NCI-H1436 treated with DMSO at 0.1 percent for 48 hours (cell line): ENCODE measurements at regions not wholly inside any gene's neighbourhood (a gene's known extent, or its start where the extent isn't known, plus 50 kb on each side); places are given as distances from the start of the nearest gene placed in this dataset.

Experiments used
- DNase-seq: peaks from one replicate; lab custom pipeline; 2025; lab: John Stamatoyannopoulos, UW

DNA sequence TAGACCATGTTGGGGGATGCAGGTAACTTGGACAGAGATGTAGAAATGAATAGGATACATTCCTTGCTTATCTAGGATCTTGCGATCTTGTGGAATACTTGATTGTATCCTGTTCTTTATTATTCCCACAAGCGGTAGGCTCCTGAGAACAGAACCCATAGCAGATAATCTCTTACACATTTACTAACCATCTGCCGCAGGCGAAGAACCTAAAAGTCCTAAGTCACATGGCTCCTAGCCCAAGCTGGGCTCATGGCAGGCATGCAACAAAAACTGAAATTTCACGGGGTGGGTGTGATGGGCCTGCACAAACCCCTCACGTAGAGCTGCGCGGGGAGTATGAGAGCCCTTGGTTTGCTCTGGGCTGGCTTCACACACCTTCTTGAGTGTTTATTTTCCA, 177.4 kb upstream of the NECTIN1 start:
- no peak for DNase-seq

DNA sequence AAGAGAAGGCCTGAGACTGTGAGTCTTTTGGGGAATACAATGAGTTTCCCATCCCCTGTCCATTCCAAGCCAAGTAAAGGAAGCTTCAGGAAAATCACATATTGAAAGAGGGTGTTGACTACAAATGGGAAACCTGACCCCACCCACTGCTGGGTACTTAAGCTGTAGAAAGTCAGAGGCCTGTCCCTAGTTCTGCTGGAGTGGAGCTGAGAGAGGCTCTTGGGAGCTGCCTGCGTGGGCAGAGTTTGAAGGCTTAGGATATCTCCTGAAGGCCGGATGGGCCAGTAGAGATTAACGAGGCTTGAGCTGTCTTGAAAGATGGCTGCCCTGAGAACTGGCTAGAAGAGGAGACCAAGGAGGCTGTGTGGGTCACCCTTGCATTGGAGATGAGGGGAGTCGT, 176.2 kb upstream of the NECTIN1 start:
- DNase-seq = no peak

DNA sequence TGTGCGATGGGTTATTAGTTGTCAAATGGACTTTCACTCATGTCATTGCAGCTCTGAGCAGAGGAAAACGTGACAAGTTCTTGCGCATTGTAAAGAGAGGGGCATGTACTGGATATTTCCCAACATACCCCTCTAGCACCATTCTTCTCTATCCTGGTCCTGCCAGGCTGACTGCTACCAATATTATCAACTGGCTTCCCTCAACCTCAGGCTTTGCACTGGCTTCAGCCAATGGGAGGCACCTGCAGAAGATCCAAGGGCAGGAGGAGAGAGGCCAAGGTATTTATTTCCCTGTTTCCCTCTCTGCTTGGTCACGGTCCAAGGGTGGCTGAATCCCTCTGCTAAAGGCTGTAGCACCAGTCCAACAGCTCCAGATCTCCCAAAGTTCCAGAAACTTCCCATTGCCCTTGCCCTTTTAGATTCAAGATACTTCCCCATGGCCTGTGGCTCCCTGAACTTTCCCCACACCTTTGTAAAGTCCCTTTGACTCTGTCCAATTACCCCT, 175.6 kb upstream of the NECTIN1 start:
- no peak for DNase-seq

DNA sequence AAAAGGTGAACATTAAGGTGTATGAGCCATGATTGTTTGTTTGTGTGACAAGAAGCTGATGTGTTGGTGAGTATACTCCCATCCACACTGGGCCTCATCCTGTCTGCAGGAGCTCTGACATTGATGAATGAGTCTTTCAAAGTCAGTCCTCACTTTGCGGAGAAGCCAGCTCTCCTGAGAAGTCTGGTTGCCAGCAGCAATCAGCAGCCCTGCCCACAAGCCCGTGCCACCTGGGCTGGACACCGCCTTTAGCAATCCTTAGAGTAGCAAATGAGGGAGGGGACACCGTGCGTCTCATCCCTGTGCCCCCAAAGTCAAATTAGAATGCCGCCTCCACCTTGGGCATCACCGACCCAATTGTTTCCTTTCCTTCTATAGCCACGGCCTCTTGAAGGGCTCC, 174.8 kb upstream of the NECTIN1 start:
- DNase-seq = no peak

DNA sequence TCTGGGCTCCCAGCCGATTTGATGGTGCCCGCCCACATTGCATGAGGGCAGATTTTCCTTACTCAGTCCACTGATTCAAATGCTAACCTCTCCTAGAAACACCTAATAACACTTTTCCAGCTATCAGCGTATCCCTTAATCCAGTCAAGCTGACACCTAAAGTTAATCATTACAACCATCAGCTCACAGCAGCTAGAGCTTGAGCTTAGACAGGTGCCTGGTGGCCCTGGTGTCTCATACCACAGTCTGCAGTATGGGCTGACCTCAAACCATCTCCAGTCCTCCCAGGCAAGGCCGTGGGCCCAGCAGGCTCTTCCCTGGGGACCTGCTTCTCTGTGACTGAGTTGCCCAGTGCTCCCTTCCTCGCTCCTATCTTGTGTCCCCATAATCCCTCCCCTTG, 174.4 kb upstream of the NECTIN1 start:
- DNase-seq = no peak

DNA sequence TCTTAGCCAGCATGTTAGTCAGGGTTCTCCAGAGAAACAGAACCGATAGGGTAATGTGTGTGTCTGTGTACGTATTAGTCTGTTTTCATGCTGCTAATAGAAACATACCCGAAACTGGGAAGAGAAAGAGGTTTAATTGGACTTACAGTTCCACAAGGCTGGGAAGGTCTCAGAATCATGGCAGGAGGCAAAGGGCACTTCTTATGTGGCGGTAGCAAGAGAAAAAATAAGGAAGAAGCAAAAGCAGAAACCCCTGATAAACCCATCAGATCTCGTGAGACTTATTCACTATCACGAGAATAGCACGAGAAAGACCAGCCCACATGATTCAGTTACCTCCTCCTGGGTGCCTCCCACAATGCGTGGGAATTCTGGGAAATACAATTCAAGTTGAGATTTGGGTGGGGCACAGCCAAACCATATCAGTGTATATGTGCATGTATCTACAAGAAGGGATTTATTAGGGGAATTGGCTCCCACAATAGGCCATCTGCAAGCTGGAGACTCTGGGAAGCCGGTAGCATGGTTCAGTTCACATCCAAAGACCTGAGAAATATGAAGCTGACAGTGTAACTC, 173.7 kb upstream of the NECTIN1 start:
- DNase-seq = no peak

DNA sequence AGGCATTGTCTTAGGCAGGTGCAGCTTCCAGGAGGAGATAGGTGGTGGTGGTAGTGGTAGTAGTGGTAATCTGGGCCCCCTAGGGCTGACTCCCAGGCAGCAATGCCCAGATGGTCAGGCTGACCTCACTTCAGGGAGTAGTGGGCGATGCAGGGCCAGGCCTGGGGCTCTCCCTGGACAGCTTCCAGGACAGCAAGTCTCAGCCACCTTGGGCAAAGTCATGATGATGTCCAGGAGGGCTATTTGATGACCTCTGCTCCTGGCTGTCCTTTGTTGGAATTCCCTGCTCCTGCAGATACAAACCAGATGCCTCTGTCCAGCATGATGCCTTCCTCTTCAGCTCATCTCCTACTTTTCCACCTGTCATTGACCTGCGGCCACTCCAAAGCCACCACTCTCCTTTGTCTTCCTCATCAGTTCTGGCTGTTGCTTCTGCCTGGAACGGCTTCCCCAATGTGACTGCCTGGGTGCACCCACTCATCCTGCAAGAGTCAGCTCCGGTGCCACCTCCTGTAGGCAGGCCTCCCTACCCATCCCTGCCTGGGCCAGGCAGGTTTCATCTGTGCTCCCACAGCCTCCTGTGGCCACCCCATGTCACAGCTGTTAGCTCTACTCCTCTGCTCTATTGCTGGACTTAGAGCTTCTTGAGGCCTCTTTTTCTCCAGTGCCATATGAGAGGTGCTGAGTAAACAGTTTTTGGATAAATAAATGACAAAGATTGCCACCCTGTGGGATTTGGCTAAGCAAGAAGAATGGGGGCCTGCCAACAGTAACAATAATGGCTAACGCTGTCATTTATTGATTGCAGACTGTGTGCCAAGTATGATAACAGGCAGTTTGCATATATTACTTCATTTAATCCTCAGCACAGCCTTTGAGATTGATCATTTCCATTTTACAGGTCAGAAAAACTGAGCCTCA, 172.9 kb upstream of the NECTIN1 start:
- DNase-seq = no peak

DNA sequence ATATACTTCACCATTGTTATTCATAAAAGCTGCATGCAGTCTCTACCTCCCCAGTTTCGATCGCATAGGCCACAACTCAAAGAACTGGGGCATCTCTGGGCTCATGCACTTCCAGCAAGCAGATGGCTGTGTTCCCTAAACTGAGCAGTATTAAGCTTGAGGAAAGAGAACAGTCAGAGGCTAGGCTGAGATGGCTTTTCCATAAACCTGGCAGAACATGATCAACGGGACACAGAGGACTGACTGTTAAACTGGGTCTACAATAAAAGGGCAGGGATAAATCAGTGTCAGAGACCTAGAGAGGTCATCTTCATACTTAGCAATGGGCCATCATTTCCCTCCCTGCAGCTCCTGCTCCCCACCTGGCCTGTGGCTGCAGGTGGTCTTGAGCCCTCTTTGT, 171.0 kb upstream of the NECTIN1 start:
- DNase-seq = no peak

DNA sequence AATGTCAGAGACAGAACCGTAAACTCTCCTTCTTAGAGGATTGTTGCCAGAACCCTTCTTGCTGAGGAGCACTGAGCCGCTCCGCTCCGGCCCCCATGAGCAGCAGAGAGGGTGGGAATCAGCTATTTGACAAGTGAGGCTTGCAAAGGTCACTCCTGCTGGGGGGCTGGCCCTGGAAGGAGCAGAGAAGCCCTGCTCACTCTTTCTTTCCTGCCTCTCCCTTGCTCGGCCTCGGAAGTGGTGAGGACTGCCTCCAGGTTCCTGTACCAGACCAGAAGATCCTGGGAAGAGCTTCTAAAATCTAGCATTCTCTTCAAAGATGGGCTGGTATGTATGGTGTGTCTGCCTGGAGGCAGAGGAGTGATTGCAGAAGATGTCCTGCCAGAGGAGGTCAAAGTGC, 168.6 kb upstream of the NECTIN1 start:
- no peak for DNase-seq

DNA sequence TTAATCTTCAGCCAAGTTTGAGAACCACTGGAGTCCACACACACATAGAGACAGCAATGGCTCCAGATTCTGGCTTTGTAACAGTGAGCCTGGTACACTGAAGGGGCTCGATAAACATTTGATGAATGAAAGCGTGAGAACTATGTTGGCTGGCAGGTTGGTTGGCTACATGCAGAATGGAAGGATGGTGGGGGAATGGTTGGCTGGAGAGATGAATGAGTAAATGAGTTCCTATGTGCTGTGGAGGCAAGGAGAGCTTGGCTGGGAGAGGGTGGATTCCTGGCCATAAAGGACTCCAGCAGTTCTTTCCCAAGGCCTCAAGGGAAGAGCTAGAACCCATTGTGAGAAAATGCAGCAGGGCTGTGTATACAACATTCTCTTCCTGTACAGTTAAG, 168.0 kb upstream of the NECTIN1 start:
- DNase-seq = no peak

DNA sequence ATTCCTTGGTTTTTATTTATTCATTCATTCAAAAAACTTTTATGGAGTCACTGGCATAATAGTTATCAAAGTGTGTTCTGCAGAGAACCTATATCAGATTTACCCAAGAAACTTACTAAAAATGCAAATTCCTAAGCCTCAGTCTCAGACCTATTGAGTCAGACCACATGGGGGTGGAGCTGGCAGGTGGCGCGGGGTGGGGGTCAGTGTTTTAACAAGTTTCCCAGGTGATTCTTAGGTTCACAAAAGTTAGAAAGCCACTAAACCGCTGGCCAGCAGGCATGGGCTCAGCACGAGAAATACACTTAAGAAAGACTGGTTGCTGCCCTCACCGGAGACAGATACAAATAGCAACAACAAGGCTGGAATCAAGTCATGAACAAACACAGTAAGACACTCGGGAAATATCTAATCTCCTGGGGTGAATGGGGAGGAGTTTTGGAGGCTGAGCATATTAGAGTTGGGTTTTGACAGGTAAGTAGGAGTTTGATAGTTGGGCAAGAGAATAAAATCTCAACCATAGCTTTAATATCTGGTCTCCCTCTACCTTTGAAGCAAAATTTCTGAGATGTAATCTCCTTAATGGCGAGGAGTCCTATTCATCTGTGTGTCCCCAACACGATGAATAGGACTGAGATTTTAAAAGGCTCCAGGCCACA, 167.5 kb upstream of the NECTIN1 start:
- no peak for DNase-seq

DNA sequence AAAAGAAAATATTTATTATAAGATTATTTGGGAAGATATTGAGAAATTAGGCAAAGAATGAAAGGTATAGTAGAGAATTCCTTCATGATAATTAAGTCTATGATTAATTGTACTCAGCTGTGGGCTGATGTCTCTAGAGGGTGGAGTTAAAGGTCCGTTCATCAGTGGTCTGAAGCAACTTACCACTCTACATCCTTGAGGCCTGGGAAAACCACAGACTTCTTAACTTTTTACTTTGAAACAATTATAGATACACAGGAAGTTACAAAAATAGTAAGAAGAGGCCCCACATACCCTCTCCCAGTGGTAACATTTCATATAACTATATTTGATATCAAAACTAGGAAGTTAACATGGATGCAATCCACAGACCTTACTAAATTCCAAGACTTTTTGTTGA, 167.0 kb upstream of the NECTIN1 start:
- DNase-seq = no peak

DNA sequence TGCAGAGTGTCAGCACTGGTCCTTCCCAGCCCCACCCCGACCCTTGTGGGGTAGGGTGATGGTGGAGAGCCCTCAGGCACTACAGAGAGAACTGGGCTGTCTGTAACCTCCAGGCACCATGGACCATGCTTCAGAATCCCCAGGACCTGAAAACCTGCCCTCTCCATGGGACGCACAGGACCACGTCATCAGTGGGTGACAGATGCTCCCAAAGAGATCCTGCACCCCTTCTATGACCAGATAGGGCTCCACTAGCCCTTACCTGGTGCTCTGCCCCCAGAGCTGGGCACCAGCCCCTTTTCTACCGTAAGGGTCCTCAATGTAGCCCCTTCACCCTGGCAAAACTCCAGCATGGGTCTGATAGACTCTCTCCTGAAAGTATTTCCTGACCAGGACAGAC, 165.9 kb upstream of the NECTIN1 start:
- DNase-seq = no peak

DNA sequence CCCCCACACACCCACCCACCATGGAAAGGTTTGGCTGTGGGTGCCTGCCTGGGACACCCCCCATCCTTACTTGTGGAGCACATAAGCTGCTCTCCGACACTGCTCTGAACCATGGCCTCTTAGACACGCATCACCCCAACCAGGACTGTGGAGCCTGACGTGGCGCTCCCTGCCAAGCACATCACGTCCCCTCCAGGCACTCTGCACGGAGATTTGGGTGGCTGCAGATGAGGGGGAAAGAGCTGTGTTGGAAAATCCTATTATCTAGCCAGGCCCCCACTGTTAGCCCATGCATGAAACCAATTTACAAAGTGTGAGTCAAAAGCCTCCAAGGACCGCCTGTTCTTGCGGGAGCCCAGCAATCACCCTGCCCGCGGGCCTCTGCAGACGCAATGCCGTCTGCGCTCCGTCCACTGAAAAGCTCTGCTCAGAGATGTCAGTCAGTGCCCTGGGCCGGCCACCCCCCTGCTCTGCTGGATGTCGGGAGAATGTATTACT, 163.4 kb upstream of the NECTIN1 start:
- DNase-seq = no peak

DNA sequence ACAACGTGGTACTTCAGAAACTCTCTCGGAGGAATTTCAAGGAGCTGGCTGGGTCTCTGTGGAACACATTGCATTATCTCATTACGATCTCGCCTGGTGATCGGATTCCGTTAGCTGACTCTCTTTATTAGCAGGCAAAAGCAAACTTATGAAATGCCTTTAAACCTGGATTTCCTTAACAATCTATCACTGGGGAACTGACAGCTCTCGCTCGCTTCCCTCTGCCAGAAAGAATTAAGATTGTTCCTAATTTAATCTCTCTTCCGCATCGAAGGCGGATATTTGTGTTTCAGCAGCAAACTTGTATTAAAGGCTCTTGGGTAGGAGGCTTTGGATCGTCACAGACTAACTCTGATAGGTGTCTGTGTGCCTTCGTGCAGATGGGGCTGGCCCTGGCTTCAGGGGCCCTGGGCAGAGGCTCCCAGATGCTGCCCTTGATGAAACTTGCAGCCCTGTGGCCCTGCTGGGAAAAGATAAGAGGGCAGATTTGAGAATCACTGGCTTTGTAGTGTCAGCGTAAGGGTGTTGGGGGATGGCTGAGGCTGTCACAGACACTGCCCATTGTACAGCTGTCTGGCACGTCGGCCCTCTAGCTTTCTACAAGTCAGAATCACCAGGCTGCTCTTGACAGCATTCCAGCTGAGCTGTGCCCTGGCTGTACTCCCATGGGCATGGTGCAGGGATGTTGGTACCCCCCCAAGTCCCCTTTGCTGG, 162.2 kb upstream of the NECTIN1 start:
- DNase-seq = no peak

DNA sequence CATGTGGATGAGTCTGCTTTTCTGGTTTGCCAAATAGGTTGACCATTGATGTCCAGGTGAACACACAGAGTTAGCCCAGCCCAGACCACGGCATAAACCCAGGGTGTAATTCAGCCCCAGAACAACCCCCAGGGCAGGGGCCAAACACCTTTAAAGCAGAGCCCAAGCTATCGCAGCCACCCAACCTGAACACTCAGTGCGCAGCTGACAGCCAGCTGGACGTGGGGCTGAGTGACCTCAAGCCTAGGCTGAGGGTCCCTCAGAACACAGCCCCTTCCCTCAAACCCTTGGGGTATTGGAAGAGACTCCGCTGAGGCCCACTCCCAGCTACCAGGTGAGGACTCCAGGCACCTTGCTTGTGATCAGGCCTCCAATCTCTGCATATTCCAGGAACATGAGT, 161.5 kb upstream of the NECTIN1 start:
- no peak for DNase-seq

DNA sequence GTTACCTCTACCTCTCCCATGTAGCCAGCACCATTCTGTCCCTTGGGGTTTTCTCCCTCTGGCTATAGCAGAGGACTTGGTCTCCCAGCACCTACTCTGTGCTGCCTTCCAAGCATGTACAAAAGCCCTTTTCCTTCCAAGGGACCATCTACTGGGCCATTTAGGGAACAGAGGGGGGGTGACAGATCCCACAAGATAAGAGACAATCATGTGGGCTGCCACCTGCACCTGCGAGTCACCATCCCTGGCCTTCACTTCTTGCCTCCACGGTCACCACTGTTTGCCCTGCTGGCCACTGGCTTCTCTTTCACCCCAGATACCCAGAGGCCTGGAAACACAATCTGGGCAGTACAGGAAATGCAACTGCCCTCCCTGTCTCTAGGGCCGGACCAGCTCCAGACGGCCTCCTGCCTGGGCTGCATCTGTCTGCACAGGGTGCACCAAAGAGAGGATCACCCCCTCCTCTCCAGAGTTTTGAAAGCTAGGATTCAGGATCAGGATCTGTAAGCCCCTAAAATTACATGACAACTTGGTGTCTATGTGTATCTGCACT, 160.8 kb upstream of the NECTIN1 start:
- DNase-seq = no peak

DNA sequence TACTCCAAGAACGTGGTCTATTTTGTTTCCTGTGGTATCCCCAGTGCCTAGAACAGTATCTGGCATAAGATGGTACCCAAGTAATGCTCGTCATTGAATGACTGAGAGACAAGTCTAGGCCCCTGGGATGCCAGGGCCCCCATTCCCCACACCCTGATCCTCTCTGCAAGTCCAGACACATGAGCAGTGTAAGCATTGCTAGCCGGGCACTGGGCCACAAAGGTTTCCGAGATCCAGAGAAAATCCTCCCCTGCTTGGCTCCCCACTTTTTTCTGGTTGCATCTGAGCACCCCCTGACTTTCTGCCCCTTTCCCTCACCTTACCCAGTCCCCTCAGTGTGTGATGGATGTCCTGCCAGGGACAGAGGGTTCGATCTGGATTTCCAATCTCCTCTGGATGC, 160.1 kb upstream of the NECTIN1 start:
- no peak for DNase-seq

DNA sequence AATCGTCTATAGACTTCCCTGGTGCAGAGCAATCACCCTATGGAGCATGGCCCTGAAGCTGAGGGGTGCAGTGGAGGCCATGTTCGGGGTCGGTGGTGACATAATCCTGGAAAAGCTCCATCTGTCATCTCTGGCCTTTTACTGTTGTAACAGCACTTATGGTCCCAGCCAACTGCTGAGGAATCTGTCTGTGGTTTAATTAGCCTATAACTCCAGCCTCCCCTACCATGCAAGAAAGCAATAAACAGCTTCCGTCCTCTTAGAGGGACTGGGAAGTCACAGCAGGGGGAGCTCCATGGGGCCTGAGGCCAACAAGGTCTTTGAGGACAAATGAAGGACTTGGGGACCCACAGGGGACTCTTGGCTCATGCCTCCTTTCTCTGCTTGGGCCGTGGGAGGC, 159.1 kb upstream of the NECTIN1 start:
- DNase-seq = no peak

DNA sequence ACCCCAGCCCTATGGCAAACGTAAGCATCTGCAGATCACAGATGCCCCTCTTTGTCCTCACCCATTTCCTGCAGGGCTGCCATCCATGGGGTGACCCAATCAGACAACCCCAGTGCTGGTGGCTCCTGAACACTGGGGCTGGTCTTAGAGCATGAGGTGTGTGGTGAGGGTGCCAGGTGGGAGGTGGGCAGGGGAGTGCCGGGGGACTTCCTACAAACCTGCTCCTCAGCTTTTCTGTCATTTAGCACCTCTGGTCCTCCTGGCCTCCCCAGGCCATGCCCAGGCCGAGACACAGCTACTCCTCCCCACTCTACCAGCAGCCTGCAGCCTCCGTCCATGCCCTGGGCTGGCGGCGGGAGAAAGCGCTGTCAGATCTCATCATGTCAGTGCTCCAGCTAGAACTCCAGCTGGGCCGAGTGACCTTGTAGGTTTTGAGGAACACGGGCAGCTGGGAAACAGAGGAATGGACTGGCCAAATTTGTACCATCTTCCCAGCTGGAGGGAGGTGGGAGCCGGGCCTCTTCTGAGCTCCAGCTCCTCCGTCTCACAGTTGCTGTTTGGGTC, 157.7 kb upstream of the NECTIN1 start:
- DNase-seq = no peak

DNA sequence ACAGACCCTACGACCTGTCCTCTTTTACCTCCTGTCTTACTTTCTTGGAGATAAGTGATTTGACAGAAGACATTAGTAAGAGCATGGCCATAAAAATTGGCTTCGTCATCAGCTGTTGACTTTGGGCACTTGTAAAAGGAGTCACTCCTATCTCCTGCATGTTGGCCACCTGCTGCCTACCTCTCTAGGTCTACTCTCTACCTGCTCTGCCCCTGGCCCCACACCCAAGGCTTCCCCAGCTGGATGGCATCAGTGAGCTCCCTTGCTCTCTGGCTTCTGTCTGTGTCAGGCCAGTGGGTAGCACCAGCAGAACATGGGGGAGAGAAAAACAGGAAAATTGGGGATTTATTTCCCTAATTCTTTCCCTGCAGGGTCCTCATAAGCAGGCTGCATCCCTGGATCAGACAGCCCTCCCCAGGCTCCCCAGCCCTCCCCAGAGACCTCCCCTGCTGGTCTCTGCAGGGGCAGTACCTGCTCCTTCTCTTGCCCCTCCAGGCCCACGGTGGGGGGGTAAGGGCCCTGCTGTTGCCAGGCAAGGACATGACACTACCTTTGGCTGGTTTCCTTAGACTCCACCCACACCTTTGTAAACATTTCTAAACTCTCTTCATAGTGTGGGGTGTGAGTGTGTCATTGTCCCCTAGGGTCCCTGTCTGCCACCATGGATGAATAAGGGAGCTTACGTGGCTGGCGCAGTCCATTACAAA, 157.0 kb upstream of the NECTIN1 start:
- no peak for DNase-seq
